Panc1 (cell line): ENCODE measurements at regions not wholly inside any gene's neighbourhood (a gene's known extent, or its start where the extent isn't known, plus 50 kb on each side); places are given as distances from the start of the nearest gene placed in this dataset.

Experiments used
- ATAC-seq: fragments of 200-7000 bp; cut with Tn5 transposase; 2 replicates; pipeline ENCODE4 v1.9.1; 2020; ENCODE audit warnings: mild to moderate bottlenecking, moderate library complexity
- BruUV-seq: library from RNA; stranded (reverse); fragments of 400-500 nt; replicated peaks from 2 replicates; lab custom pipeline; 2021; lab: Mats Ljungman, UMichigan
- CTCF ChIA-PET: fragments of 300-600 bp; sonication (Branson Sonifier 250); formaldehyde crosslinking; loops from one replicate; lab custom pipeline; 2022; ENCODE audit warnings: antibody characterized with exemption; lab: Charles Lee
- POLR2A ChIA-PET: fragments of 300-600 bp; sonication (Branson Sonifier 250); formaldehyde crosslinking; loops from one replicate; lab custom pipeline; 2022; ENCODE audit warnings: antibody characterized with exemption; lab: Charles Lee
- DNase-seq: peaks from one replicate; pipeline ENCODE4 v3.0.0-alpha.2; 2010; ENCODE audit warnings: low read depth, low spot score
- H3K27ac ChIP-seq: 2 replicates; pipeline ENCODE4 v1.5.1; 2011; ENCODE audit warnings: mild to moderate bottlenecking, low read length, inconsistent platforms
- H3K27me3 ChIP-seq: fragments of 200-500 bp; sonication (Bioruptor generic); 2 replicates; pipeline ENCODE4 v1.6.0; 2014; ENCODE audit warnings: low read length, inconsistent platforms; ENCODE audit not compliant: control insufficient read depth, insufficient read depth
- H3K36me3 ChIP-seq: fragments of 200-500 bp; sonication (Bioruptor generic); 2 replicates; pipeline ENCODE4 v1.5.1; 2014; ENCODE audit warnings: inconsistent platforms, mild to moderate bottlenecking, low read length, moderate library complexity; ENCODE audit not compliant: control insufficient read depth, insufficient read depth
- H3K4me1 ChIP-seq: 2 replicates; pipeline ENCODE4 v1.5.1; 2011; ENCODE audit warnings: inconsistent platforms, mild to moderate bottlenecking, low read length, moderate library complexity; ENCODE audit not compliant: control insufficient read depth, insufficient read depth
- H3K4me3 ChIP-seq, 2 experiments: 2 replicates each; pipeline ENCODE4 v1.5.1; 2011 to 2012; ENCODE audit warnings: low read depth in 2 of 2, low read length in 2 of 2, mild to moderate bottlenecking in 2 of 2, inconsistent platforms in 1 of 2, moderate library complexity in 1 of 2
- H3K9me3 ChIP-seq: fragments of 200-500 bp; sonication (Bioruptor generic); 2 replicates; pipeline ENCODE4 v1.5.1; 2014; ENCODE audit warnings: low read depth, mild to moderate bottlenecking, inconsistent platforms, low read length, moderate library complexity; ENCODE audit not compliant: control insufficient read depth, insufficient read depth
- CTCF ChIP-seq: fragments of 450-650 bp; IDR thresholded peaks from 2 replicates; pipeline ENCODE4 v1.5.1; 2017; ENCODE audit warnings: mild to moderate bottlenecking
- POLR2AphosphoS5 ChIP-seq: IDR thresholded peaks from 2 replicates; pipeline ENCODE4 v1.6.1; 2012; ENCODE audit warnings: mild to moderate bottlenecking, low read depth, low read length, moderate library complexity
- REST ChIP-seq, 2 experiments: IDR thresholded peaks; 2 replicates each; pipeline ENCODE4 v1.6.1; 2011 to 2012; ENCODE audit warnings: low read depth in 2 of 2, control low read depth in 1 of 2, low read length in 1 of 2, mild to moderate bottlenecking in 1 of 2, moderate library complexity in 1 of 2; ENCODE audit not compliant: insufficient read depth in 1 of 2
- SIN3A ChIP-seq: IDR thresholded peaks from 2 replicates; pipeline ENCODE4 v1.6.1; 2012; ENCODE audit warnings: low read depth, mild to moderate bottlenecking, low read length, moderate library complexity, borderline replicate concordance; ENCODE audit not compliant: insufficient read depth
- TCF7L2 ChIP-seq: IDR thresholded peaks from 2 replicates; pipeline ENCODE4 v1.6.1; 2011; ENCODE audit warnings: mild to moderate bottlenecking, low read depth, low read length, inconsistent platforms
- in situ Hi-C: cut with HindIII; loops from 2 replicates; pipeline ENCODE4 v1.10.0; 2016; ENCODE audit warnings: low sequenced_read_pairs, low pct_unique_long_range_greater_than_20kb
- intact Hi-C: fragments of 100-400 bp; cut with micrococcal nuclease; formaldehyde crosslinking; loops from one replicate; pipeline ENCODE4 v1.10.0; 2022; ENCODE audit not compliant: unreplicated experiment

GRCh38 chr1:29393451-29393826, 157.1 kb downstream of the PTPRU start:
- ChIA-PET POLR2A (interaction anchor here (0.6 kb wide), 1 partner anchor 560 kb away, joined by 4 read pairs; no protein-coding TSS in a partner anchor), CTCF (interaction anchor here (0.6 to 1.0 kb wide), 2 partner anchors 16 to 19 kb away, joined by 3 to 13 read pairs; no protein-coding TSS in a partner anchor)
- Histone ChIP-seq H3K27ac (no peak overlapping the region), H3K4me1 (no peaks in the 10 kb centered on the region), H3K4me3 (no peak overlapping the region), H3K36me3 (no peaks in the 10 kb centered on the region), H3K9me3 (no peaks in the 10 kb centered on the region), H3K27me3 (no peaks in the 10 kb centered on the region; the same call in 1 of the 2 replicates)
- in situ Hi-C loops (no loop called here), intact Hi-C loops (no loop called here)
- TF ChIP-seq REST (IDR thresholded peaks at IDR 0.05; ENCODE audit: insufficient read depth in 1 of 2, low read depth in 2 of 2, low read length in 1 of 2) (no peak), TCF7L2 (no peak), CTCF (no peak), SIN3A (no peak), POLR2AphosphoS5 (no peak)
- DNase-seq (no peak), ATAC-seq (no peak)
- BruUV-seq: no TSS peak

- ChIA-PET POLR2A (interaction anchor here (0.6 kb wide), 1 partner anchor 293 kb away, joined by 3 read pairs; no protein-coding TSS in a partner anchor), CTCF (no interaction called here)
- no TSS peak for BruUV-seq
- TF ChIP-seq CTCF (no peak), SIN3A (no peak), REST (IDR thresholded peaks at IDR 0.05; ENCODE audit: insufficient read depth in 1 of 2, low read depth in 2 of 2, low read length in 1 of 2) (no peak), POLR2AphosphoS5 (no peak), TCF7L2 (no peak)
- Histone ChIP-seq H3K27me3 (no peaks in the 10 kb centered on the region; the same call in 1 of the 2 replicates), H3K4me1 (no peaks in the 10 kb centered on the region), H3K36me3 (no peaks in the 10 kb centered on the region), H3K4me3 (no peak overlapping the region), H3K27ac (no peak overlapping the region), H3K9me3 (no peaks in the 10 kb centered on the region)
- ATAC-seq (no peak), DNase-seq (no peak)
- intact Hi-C loops (no loop called here), in situ Hi-C loops (no loop called here)
These were observed 156.4 kb downstream of the PTPRU start for GRCh38 chr1:29392486-29393450.
